Natural killer cell (primary cell): ENCODE measurements at regions not wholly inside any gene's neighbourhood (a gene's known extent, or its start where the extent isn't known, plus 50 kb on each side); places are given as distances from the start of the nearest gene placed in this dataset.
"Not testable (repeated sequence)": the region's sequence is repeated elsewhere in the genome, so short reads cannot be mapped to it uniquely, and the experiment has no call there.

Source experiments
- ATAC-seq, 3 donors: fragments of 150-1000 bp in 2 of 3; fragments of 200-7000 bp in 1 of 3; cut with Tn5 transposase; 1 replicate in 1 of 3; 2 replicates in 2 of 3; pipeline ENCODE4 v1.10.0; 2021; ENCODE audit warnings: mild to moderate bottlenecking in 2 of 3, moderate library complexity in 2 of 3
- DNase-seq, 2 donors: peaks; one replicate each; pipeline versions ENCODE4 v3.0.0 to v3.0.0-alpha.2; 2013 to 2021; ENCODE audit warnings: mixed read lengths in 1 of 2
- H3K27ac ChIP-seq: one replicate; pipeline ENCODE4 v1.5.1; 2013; ENCODE audit warnings: mild to moderate bottlenecking, low read length
- H3K27me3 ChIP-seq: one replicate; pipeline ENCODE4 v1.6.1; 2013; ENCODE audit warnings: low read length; ENCODE audit not compliant: control insufficient read depth, insufficient read depth
- H3K36me3 ChIP-seq: one replicate; pipeline ENCODE4 v1.6.1; 2013; ENCODE audit warnings: low read length; ENCODE audit not compliant: control insufficient read depth, insufficient read depth
- H3K4me1 ChIP-seq: one replicate; pipeline ENCODE4 v1.6.1; 2013; ENCODE audit warnings: low read length; ENCODE audit not compliant: control insufficient read depth, insufficient read depth
- H3K4me3 ChIP-seq: one replicate; pipeline ENCODE4 v1.5.1; 2013; ENCODE audit warnings: low read length
- H3K9me3 ChIP-seq: one replicate; pipeline ENCODE4 v1.6.1; 2013; ENCODE audit warnings: low read length; ENCODE audit not compliant: control insufficient read depth, insufficient read depth
- H3K27ac Mint-ChIP-seq, 2 donors: one replicate each; pipeline ENCODE4 v1.8.0; 2022; ENCODE audit warnings: mild to moderate bottlenecking in 2 of 2, mixed read lengths in 2 of 2, moderate library complexity in 1 of 2
- H3K27me3 Mint-ChIP-seq, 2 donors: one replicate each; pipeline ENCODE4 v1.8.0; 2022; ENCODE audit warnings: low read depth in 2 of 2, mixed read lengths in 2 of 2
- H3K36me3 Mint-ChIP-seq: one replicate; pipeline ENCODE4 v1.8.0; 2022; ENCODE audit warnings: mixed read lengths
- H3K4me1 Mint-ChIP-seq, 2 donors: one replicate each; pipeline ENCODE4 v1.8.0; 2022; ENCODE audit warnings: mixed read lengths in 2 of 2
- H3K4me3 Mint-ChIP-seq: one replicate; pipeline ENCODE4 v1.8.0; 2022; ENCODE audit warnings: mild to moderate bottlenecking, moderate library complexity, mixed read lengths
- H3K9me3 Mint-ChIP-seq, 2 donors: one replicate each; pipeline ENCODE4 v1.8.0; 2022; ENCODE audit warnings: mixed read lengths in 2 of 2
- CTCF ChIP-seq: fragments of 200-600 bp; IDR thresholded peaks from one replicate; pipeline ENCODE4 v1.8.0; 2022; ENCODE audit warnings: antibody characterized with exemption
- WGBS: methylation state at CpG from one replicate; pipeline ENCODE4 v1.1.7; 2013; ENCODE audit warnings: missing lambda C conversion rate; ENCODE audit not compliant: insufficient coverage; 5-methylcytosine and 5-hydroxymethylcytosine counted together
- intact Hi-C: fragments of 100-400 bp; cut with micrococcal nuclease; formaldehyde crosslinking; loops from one replicate; pipeline ENCODE4 v1.14.2; 2022

GRCh38 chr6:168170841-168171601, 92.0 kb upstream of the FRMD1 start:
- H3K36me3 ChIP-seq: no peaks in the 10 kb centered on the region
- peaks cover 0 to 6% of the 10 kb centered on the region in 2 donors for H3K4me1 Mint-ChIP-seq
- WGBS: 90% methylated on average over 16 of the region's 16 CpGs
- no peak overlapping the region for H3K4me3 Mint-ChIP-seq
- H3K36me3 Mint-ChIP-seq: no peaks in the 10 kb centered on the region
- DNase-seq (no peak), ATAC-seq (no peak)
- H3K4me3 ChIP-seq: no peak overlapping the region
- intact Hi-C loops: no loop called here
- no peaks in the 10 kb centered on the region for H3K27me3 ChIP-seq
- H3K27ac Mint-ChIP-seq: no peak overlapping the region
- H3K9me3 Mint-ChIP-seq: no peaks in the 10 kb centered on the region
- peaks cover 8 to 45% of the 10 kb centered on the region in 2 donors for H3K27me3 Mint-ChIP-seq
- no peaks in the 10 kb centered on the region for H3K9me3 ChIP-seq
- no peak overlapping the region for H3K27ac ChIP-seq
- H3K4me1 ChIP-seq: no peaks in the 10 kb centered on the region
- no peak for TF ChIP-seq CTCF

- Mint-ChIP-seq H3K4me3 (no peak overlapping the region), H3K27ac (no peak overlapping the region), H3K9me3 (no peaks in the 10 kb centered on the region), H3K27me3 (peaks cover 8 to 38% of the 10 kb centered on the region in 2 donors), H3K36me3 (no peaks in the 10 kb centered on the region), H3K4me1 (peaks cover 0 to 6% of the 10 kb centered on the region in 2 donors)
- DNase-seq: no peak
- TF ChIP-seq CTCF: no peak
- Histone ChIP-seq H3K4me3 (no peak overlapping the region), H3K9me3 (no peaks in the 10 kb centered on the region), H3K27ac (no peak overlapping the region), H3K36me3 (no peaks in the 10 kb centered on the region), H3K4me1 (no peaks in the 10 kb centered on the region), H3K27me3 (no peaks in the 10 kb centered on the region)
- no peak for ATAC-seq
- WGBS: 91% methylated on average over 11 of the region's 11 CpGs
- intact Hi-C loops: no loop called here
Observed at GRCh38 chr6:168169624-168170023, 90.6 kb upstream of the FRMD1 start.

- ATAC-seq, H3K27me3 ChIP-seq, H3K4me3 Mint-ChIP-seq, H3K36me3 ChIP-seq, H3K4me1 Mint-ChIP-seq, H3K27ac ChIP-seq, intact Hi-C loops, H3K27ac Mint-ChIP-seq, H3K36me3 Mint-ChIP-seq, H3K4me1 ChIP-seq, H3K9me3 Mint-ChIP-seq, DNase-seq, H3K4me3 ChIP-seq, H3K9me3 ChIP-seq: not testable (repeated sequence)
- H3K27me3 Mint-ChIP-seq: peaks cover 6 to 31% of the 10 kb centered on the region in 2 donors
- WGBS: 74% methylated on average over 9 of the region's 12 CpGs
Observed at GRCh38 chr6:168168936-168169335, 89.9 kb upstream of the FRMD1 start.

- H3K27ac ChIP-seq, H3K27me3 ChIP-seq, ATAC-seq, H3K36me3 Mint-ChIP-seq, H3K4me1 Mint-ChIP-seq, H3K36me3 ChIP-seq, intact Hi-C loops, H3K4me3 Mint-ChIP-seq, DNase-seq, H3K9me3 Mint-ChIP-seq, H3K27ac Mint-ChIP-seq, H3K9me3 ChIP-seq, H3K4me1 ChIP-seq, H3K4me3 ChIP-seq: not testable (repeated sequence)
- H3K27me3 Mint-ChIP-seq: peaks cover 3 to 27% of the 10 kb centered on the region in 2 donors
- WGBS: 94% methylated on average over 8 of the region's 13 CpGs
Observed at GRCh38 chr6:168168330-168168729, 89.3 kb upstream of the FRMD1 start.
